ENCODE measurements at regions not wholly inside any gene's neighbourhood (a gene's known extent, or its start where the extent isn't known, plus 50 kb on each side); places are given as distances from the start of the nearest gene placed in this dataset.

- DNase-seq (ENCODE audit: low read depth): no peak
Measured at GRCh38 chr7:15855525-15856109, 169.1 kb upstream of the MEOX2 start.

GRCh38 chr7:15854841-15855524 is 168.5 kb upstream of the MEOX2 start:
- DNase-seq (ENCODE audit: low read depth): no peak

DNA sequence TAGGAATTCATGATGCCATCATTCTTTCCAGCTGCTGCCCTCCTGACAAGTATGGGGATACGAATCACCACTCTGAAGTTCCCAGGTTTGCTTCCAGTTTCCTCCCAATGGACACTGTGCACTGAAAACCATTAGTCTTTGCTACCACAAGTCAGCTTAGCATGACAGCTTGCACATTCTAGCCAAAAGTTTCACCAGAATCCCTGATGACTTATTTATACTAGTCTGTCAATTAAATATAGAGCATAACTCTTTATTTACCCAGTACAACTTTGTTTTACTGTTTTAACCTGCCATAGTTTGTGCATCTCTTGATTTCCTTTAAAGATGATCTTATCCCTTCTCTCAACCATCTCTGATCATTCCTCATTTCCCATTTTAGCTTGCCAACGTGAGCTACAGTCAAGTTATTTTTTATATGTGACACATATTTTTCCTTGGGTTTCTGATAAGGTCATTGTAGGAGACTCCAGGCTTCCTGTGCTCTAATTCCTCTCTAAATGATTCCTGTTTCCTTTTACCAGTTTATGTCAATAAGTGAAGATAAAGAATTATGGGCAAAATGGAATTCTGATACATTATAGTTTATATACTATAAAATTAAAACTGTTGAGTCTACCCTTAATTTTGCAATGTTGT is 167.5 kb upstream of the MEOX2 start:
- no peak for DNase-seq (ENCODE audit: low read depth)

GRCh38 chr7:15851201-15851600 is 164.7 kb upstream of the MEOX2 start:
- no peak for DNase-seq (ENCODE audit: low read depth)

GRCh38 chr7:15848901-15849300 is 162.4 kb upstream of the MEOX2 start:
- no peak for DNase-seq (ENCODE audit: low read depth)

DNA sequence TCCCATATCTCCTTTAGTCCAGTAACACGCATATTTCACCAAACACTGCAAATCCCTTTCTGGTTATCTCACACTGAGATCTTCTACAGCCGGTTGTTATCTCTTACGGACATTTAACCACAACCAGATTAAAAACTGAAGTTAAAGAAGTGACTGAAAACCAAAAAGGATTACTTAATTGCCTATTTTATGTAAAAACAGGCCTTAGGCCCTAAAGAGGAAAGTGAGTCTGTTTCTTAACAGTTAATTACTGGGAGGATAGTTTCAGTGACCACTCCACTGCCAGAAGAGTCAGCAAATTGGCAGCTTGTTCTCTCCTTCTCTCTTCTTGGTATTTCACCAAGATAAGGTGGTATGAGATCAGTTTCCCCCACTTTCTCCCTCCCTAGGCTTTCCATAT is 161.9 kb upstream of the MEOX2 start:
- no peak for DNase-seq (ENCODE audit: low read depth)

DNA sequence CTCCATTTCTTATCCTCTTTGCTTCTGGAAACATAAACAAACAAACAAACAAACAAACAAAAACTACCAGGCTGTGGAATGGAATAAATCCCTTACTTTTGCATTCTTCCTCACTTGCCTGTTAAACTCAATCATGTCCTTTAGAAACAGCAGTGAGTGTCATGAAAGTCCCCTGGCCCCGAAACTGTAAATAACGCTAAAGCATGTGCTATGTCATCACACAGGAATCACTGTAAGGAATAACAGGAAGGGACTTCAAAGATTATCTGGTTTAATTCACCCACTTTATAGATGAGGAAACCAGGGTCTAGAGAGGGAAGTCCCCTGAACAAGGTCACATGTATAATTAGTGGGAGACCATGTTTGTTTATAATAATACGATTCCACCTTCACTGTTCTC is 159.4 kb upstream of the MEOX2 start:
- DNase-seq (ENCODE audit: low read depth): no peak

GRCh38 chr7:15845461-15845860 is 159.0 kb upstream of the MEOX2 start:
- no peak for DNase-seq (ENCODE audit: low read depth)

DNA sequence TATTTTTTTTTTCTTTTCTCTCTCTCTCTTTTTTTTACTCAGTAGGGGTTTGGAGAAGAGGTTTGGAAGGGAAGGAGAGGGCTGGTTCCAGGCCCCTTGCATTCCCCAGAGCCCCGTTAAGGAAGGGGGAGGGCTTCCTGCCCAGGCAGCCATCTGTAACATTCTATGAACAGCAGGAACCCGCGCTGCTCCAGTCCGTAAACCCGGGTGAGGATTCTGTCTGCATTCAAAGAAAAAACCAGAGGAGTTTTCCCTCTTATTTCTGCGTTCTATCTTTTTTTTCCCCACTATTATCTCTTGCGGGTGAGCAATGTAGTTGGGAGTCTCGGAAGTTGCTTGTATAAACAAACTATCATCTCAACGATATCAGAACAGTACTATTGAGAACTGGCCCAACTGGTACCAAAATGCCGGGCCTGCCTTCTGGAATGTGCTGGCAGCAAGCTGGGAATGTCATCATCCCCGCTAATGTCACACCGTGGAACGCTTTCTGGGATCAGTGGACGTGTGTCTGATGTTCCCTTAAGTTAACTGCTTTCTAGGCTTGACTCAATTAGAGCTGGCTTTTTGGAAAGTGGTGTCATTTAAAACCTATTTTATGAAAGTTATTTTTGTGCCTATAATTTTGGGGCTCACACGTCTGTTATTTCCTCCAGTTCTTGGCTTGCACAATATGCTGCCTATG is 153.1 kb upstream of the MEOX2 start:
- no peak for DNase-seq (ENCODE audit: low read depth)

GRCh38 chr7:15838265-15838664 is 151.8 kb upstream of the MEOX2 start:
- DNase-seq (ENCODE audit: low read depth): no peak

- peak; percentile 47 for DNase-seq (ENCODE audit: low read depth)
Measured at GRCh38 chr7:15837306-15837950, 150.9 kb upstream of the MEOX2 start.

- DNase-seq (ENCODE audit: low read depth): no peak
Measured at GRCh38 chr7:15836651-15837050, 150.2 kb upstream of the MEOX2 start.

DNA sequence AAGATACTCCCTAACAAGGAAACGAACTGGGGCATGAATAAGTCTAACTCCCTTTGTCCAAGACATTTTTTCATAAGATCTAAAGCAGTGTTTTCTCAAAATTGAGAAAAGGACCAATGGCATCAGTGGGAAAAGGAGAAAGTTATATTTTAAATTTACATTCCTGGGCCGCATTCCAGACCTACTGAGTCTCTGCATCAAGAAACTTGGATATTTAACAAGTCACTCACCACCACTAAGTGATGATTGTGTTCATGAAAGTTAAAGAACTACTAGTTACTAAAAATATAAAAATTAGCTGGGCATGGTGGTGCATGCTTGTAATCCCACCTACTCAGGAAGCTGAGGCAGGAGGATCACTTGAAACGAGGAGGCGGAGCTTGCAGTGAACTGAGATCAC is 149.6 kb upstream of the MEOX2 start:
- DNase-seq (ENCODE audit: low read depth): no peak

- no peak for DNase-seq (ENCODE audit: low read depth)
Measured at GRCh38 chr7:15834446-15834845, 148.0 kb upstream of the MEOX2 start.

DNA sequence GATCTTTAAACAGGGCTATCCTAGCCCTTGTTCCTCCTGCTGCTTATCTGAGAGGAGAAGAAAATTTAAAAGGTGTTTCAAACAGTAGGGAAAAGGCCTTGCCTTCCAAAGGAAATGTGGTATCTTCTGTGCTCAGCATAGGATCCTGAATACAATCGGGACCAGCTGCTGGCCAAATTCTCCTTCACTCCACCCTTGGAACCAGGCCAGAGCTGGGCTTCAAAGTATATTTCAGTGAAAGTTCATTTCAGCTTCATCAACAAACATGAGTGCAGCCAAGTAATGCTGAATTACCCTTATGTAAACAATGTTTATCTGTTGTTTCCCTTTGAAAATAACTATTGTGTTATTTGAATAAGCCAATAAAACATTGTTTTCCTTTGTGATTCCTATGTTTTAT is 146.5 kb upstream of the MEOX2 start:
- no peak for DNase-seq (ENCODE audit: low read depth)

DNA sequence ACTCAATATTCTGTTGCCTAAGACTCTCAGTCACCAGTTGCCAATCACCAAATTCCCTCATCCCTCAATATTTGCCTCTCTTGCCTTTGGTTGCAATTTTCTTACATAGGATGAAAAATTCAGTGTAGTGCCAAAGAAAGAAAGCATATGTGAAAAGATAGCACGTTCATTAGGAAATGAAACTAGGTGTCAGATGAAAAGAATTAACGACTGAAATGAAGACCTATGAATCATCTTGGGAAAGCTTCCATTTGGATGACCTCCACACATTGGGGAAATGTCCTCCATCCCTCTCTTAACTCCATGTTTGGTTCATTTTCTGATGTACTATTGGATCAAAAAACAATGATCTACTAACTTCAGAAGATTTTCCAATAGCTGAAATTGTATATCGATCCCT is 145.1 kb upstream of the MEOX2 start:
- no peak for DNase-seq (ENCODE audit: low read depth)

GRCh38 chr7:15829691-15830090 is 143.2 kb upstream of the MEOX2 start:
- DNase-seq (ENCODE audit: low read depth): no peak

- DNase-seq (ENCODE audit: low read depth): no peak
Measured at GRCh38 chr7:15828881-15829280, 142.4 kb upstream of the MEOX2 start.

DNA sequence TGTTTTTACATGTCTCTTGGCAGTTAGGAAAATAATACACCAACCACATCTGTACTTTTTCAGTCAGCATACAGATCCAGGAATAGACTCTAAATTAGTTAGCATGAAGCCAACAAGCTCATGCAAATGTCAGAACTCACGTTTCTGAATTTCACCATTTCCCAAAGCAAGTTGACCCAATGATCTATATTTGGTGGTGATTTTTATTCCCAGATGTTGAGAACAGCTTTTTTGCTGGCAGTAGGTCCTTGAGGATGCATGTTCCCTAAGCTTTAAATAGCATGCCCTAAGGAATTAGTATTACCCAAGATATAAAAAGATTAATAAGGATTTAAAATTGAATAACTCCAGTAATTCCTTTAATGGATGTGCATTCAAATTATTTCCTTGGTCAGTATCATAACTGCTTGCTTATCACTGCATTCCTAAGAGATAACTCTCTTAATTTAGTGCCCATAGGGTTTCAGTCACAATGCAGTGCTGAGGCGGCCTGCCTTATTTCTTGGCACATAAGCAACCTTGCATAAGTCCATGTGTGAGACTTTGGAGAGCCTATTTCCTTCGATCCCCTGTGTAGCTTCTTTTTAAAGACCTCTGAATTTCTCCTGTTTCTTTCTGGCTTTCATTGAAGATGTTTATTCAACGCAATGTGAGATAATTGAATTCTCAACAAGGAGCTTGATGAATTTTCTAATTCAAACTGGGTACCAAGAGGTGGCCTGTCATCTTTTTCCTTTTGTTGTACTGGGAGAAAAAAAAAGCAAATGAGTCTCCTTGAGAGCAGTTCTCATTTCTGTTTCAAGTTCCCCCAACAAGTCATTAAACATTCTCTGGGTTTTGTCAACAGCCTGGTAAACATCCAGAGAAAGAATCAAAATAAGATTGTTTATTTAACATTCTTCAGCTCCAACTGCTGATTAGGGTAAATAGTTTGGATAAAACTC is 135.3 kb upstream of the MEOX2 start:
- DNase-seq (ENCODE audit: low read depth): peak; percentile 32

- DNase-seq (ENCODE audit: low read depth): no peak
Measured at GRCh38 chr7:15820319-15820718, 133.8 kb upstream of the MEOX2 start.

DNA sequence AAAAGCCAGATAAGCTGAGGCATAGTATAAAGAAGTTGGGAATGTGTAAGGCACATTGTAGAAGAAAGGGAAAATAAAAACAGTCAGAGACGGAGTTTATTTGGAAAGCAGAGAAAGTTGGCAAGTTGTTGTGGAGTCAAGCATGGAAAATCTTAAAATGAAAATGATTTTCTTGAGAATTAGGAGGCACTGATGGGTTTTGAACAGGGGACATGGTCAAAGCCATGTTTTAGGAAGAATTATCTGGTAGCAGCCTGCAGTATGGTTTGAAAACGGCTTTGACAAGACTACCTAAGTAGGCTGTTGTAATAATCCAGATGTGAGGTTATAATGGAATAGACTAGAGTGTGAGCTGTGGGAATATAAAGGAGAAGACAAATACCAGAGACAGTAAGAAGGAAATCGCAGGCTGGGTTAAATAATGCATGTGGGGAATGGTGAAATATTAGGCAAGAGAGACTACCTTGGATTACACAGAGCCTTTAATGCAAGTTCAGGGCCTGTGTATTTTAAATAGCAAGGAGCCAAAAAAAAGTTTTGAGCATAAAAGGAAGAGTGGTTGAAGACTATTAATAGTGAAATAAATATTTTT is 130.4 kb upstream of the MEOX2 start:
- no peak for DNase-seq (ENCODE audit: low read depth)
